ENCODE measurements at regions not wholly inside any gene's neighbourhood (a gene's known extent, or its start where the extent isn't known, plus 50 kb on each side); places are given as distances from the start of the nearest gene placed in this dataset.

- TF ChIP-seq, protein P1, sequence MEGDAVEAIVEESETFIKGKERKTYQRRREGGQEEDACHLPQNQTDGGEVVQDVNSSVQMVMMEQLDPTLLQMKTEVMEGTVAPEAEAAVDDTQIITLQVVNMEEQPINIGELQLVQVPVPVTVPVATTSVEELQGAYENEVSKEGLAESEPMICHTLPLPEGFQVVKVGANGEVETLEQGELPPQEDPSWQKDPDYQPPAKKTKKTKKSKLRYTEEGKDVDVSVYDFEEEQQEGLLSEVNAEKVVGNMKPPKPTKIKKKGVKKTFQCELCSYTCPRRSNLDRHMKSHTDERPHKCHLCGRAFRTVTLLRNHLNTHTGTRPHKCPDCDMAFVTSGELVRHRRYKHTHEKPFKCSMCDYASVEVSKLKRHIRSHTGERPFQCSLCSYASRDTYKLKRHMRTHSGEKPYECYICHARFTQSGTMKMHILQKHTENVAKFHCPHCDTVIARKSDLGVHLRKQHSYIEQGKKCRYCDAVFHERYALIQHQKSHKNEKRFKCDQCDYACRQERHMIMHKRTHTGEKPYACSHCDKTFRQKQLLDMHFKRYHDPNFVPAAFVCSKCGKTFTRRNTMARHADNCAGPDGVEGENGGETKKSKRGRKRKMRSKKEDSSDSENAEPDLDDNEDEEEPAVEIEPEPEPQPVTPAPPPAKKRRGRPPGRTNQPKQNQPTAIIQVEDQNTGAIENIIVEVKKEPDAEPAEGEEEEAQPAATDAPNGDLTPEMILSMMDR (IDR thresholded peaks at IDR 0.05) = no peak
- no peak for TF ChIP-seq POLR2A (IDR thresholded peaks at IDR 0.05)
Observed at GRCh38 chr5:6856653-6857052, 143.4 kb downstream of the TENT4A start.
